Iris pigment epithelial cell (primary cell): ENCODE measurements at regions not wholly inside any gene's neighbourhood (a gene's known extent, or its start where the extent isn't known, plus 50 kb on each side); places are given as distances from the start of the nearest gene placed in this dataset.

Experiments used
- DNase-seq: peaks from one replicate; pipeline ENCODE4 v3.0.0-alpha.2; 2011; ENCODE audit warnings: low read depth

GRCh38 chr2:240346015-240346752 lies 89.3 kb upstream of the GPC1 start:
- no peak for DNase-seq

DNA sequence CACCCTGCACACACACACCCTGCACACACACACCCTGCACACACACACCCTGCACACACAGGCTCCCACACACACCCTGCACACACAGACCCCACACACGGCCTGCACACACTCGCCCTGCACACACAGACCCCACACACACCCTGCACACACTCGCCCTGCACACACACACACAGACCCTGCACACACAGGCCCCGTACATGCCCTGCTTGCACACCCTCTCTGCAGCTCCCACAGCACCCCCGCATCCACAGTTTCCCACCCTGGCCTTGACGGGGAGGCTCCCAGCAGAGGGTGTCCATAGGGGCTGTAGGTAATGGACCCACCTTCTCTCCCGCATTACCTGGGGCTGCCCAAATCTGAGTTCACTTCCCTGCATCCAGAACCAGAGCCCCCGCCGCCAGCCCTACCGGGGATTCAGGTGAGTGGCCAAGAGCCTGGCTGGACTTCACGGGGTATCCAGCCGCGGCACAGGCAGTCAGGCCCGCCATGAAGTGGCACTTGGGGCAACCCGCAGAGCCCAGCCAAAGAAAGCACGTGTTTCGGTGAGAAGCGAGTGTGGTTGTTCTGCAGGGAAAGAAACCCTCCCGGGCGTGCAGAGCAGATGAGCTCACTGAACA lies 88.6 kb upstream of the GPC1 start:
- DNase-seq, result no peak

- no peak for DNase-seq
These were observed 88.0 kb upstream of the GPC1 start for GRCh38 chr2:240347373-240347940.

DNA sequence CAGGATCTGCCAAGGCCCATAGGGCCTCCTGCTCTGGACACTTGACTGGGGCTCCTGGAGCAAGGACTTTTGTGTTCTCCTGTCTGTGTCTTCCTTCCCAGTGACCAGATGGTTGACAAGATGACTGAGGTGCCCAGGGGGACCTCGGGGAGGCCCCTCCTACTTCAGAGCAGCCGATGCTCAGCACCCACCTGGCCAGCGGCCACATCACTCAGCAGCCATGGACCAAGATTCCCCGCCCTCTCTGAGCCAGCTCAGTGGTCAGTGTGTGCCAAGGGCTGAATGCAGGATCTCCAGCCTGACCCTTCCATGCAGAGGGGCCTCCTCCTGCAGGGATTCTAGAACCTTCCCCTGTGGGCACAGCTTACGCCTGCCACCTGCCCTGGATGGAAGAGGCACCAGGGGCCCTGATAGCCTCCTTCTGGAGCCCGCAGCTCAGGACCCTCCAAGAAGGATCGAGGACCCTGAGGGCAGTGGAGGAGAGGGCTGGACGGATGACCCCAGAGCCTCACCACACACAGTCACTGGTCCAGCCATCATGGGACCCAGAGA lies 87.4 kb upstream of the GPC1 start:
- DNase-seq, result no peak

DNA sequence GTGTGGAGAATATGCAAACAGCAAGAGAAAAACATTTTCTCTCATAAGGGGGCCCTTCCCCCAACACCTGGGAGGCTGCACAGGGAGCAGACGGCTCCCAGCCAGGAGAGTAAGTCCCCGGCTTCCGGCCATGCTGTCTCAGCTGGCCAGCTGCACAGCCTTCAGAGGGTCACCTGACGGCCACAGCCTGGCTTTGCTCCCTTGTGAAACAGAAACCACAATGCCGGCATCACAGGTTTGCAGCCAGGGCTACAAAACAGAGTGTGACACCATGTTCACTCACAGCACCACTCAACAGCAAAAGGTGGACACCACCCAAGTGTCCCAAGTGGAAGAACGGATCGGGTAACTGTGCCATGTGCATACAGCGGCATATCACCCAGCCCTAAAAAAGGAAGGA lies 86.9 kb upstream of the GPC1 start:
- peak; percentile 40 for DNase-seq

DNA sequence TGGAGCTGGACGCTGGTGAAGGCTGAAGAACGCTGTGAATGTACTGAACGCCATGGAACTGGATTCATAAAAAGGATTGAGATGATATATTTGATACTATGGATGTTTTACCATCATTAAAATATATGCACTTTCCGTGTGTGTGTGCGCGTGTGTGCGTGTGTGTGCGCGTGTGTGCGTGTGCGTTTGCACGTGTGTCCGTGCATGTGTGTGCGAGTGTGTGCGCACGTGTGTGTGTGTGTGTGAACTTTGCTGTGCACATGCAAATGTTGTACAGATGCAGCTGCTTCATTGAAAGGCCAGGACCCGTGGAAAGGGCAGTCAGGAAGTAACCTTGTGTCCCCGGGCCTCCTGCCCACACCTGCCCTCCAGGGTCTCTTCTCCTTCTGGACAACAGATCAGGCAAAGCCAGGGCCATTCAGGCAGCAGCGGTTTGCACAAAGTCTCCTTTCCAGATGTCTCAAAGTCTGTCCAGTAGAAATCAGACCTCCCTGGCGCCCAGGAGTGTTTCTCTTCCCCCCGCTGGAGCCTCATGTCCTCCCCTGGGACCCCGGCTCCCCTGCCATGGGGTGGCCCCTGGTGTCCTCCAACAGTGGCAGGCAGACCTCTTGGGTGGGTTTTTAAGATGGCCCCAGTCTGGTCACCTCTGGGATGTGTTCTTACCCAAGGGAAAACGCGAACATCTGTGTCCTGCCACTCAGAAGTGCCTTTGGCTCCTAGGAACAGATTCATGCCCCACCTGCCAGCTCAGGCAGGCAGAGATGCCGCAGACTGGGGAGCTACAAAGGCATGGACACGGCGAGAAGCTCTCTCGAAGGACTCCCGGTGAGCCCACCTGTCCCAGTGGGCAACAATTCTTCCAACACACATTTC lies 86.1 kb upstream of the GPC1 start:
- no peak for DNase-seq

DNA sequence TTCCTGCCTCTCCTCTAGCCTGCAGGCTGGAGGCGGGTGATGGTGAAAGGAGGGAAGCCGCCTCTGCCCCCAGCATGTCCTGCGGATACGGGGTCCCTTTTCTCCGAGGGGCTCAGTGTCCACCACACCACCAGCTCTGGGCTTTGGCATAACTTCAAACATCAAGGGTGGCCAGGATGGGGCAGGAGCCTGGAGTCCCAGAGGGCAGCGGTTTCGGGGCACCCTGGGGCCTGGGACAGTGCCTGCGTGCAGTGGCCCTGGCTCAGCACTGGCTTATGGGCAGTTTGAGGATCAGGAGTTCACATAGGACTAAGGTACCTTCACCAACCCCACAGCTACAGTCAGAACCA lies 85.5 kb upstream of the GPC1 start:
- no peak for DNase-seq

GRCh38 chr2:240350696-240351087 lies 84.8 kb upstream of the GPC1 start:
- no peak for DNase-seq

DNA sequence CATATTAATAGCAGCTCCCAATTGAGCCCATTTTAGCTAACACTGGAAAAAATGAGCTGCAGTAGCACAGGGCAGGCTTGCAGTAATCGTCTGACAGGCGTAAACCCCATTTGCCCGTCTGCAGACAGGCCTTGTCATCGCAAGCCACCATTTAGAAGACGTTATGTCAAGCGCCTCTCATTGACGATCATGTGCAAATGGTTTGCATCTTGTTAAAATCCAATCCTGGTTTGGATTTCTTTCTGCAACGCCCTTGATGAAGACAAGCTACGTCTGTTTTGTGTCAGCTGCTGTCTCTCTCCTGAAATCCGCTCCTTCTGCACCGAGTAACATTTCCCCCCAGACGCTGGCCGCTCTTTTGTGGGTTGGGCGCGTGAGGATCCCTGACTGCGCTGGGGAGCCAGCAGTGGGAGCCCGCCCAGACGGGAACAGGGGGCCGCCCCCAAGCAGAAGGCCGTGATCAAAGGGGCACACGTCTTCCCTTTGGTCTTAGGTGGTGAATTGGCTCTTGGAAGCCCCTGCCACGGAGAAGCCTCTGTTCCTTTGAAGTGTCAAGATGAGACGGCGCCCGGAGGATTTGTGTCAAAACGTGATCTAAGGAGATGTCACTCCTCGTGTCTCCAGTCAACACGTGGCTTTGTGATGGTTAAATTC lies 84.2 kb upstream of the GPC1 start:
- no peak for DNase-seq

GRCh38 chr2:240351826-240352426 lies 83.5 kb upstream of the GPC1 start:
- DNase-seq, result no peak

- DNase-seq, result no peak
These were observed 82.2 kb upstream of the GPC1 start for GRCh38 chr2:240353086-240353798.

DNA sequence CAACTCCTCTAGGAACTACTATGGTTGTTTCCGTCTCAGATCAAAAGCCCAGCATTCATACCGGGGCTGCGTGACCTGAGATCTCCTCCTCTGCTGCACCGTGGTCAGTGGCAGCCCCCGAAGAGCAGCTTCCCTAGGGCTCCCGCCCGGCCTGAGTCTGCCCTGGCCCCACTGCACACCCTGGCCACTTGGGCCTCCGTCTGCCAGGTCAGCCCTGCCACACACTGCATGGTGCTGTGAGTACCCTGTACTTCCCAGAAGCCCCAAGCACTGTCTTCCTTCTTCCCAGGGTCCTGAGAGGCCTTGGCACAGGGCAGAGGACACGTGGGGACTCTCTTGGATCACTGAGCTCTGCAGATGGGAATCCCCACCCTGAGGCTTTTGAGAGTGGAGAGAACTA lies 81.5 kb upstream of the GPC1 start:
- DNase-seq, result no peak

DNA sequence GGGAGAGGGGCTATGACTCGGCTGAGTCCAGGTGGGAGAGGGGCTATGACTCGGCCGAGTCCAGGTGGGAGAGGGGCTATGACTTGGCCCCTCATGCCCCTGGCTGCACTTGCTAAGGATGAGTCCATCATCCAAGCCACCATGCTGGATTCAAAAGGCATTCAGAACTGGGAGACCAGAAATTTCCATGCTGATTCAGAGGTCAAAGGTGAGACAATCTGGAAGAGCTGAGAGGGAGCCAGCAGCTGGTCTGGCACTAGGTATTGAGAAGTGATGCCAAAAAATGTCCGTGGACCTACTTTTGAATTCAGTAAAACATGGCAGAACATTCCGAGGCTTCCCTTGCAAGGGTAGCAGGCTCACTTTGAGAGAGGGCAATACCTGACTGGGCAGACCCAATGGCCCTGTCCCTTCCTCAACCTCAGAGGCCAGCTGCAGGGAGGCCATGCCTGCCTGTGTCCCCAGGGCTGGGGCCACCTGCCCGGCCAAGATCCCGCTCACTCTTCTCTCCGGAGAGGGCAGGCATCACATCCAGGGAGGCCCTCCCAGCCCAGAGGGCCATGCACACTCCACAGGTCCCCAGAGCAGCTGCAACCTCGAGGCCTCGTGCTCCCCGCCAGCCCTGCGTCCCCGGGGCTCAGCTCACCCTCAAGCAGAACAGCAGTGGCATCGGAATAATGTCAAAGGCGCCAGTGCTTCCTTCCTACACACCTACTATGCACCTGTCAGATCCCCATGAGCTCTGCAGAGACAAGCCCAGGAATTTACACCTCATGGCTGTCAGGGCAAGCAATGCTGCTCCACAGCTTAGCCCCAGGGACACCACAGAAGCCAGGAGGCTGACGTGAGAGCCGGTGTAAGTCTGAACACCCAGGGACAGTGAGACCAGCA lies 80.2 kb upstream of the GPC1 start:
- DNase-seq, result peak; percentile 36

DNA sequence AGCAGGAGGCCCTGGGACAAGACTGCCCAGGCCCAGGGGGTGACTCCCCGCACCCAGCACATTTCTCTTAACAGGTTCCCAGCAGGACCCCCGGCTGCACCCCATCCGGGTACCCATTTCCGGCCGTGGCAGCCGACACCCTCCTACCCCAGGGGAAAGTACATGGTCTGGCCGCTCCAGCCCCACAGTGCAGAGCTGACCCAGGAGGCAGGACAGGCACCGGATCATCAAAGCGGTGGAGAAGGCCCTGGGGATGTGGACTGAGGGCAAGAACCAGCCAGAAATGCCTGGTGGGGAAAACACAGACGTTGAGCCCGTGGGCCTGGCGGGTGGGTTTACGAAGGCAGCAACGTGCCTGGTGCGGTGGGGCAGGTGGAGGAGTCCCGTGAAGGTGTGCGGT lies 79.5 kb upstream of the GPC1 start:
- DNase-seq, result no peak

- no peak for DNase-seq
These were observed 78.5 kb upstream of the GPC1 start for GRCh38 chr2:240356700-240357640.

DNA sequence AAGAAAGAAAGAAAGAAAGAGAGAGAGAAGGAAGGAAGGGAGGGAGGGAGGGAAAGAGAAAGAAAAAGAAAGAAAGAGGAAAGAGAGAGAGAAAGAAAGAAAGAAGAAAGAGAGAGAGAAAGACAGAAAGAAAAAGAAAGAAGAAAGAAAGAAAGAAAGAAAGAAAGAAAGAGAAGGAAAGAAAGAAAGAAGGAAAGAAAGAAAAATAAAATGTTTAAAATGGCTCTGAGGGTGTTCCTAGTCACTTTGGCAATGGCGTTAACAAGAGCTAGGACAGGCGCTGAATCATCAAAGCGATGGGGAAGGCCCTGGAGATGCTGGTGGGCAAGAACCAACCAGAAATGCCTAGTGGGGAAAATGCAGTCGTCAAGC lies 77.8 kb upstream of the GPC1 start:
- no peak for DNase-seq

- DNase-seq, result no peak
These were observed 77.4 kb upstream of the GPC1 start for GRCh38 chr2:240358080-240358479.

DNA sequence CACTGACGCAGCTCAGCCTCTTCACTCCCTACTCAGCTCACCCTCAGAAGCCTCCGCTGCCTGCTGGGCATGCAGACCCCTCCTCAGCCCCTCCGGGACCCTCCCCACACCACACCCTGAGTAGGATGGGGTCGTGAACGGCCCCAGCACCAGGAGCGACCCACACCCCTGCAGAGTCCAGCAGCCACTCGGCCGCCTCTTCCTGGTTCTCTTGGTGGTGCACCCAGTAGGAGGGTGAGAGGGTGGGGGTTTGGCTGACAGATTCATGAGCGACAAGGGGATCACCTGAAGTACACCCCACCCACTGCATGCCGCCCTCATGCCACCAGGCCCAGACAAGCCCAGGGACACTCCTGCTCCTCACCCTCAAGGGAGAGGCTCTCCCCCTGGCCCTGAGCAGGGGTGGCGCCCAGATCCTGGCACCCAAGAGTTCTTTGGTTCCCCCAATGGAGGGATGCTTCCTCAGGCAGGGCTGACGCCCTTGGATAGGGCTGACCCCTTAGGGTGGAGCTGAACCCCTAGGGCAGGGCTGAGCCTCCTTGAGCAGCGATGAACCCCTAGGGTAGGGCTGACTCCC lies 76.6 kb upstream of the GPC1 start:
- DNase-seq, result no peak
